ENCODE measurements at regions not wholly inside any gene's neighbourhood (a gene's known extent, or its start where the extent isn't known, plus 50 kb on each side); places are given as distances from the start of the nearest gene placed in this dataset.

- TF ChIP-seq CTCF (IDR thresholded peaks at IDR 0.05; ENCODE audit: low read depth, low read length, poor library complexity, severe bottlenecking) (no peak), EZH2phosphoT487 (IDR thresholded peaks at IDR 0.05; ENCODE audit: borderline replicate concordance, low read length) (no peak)
Observed at GRCh38 chr7:125511310-125511709, 581.7 kb upstream of the POT1 start.

All from DOHH2 (cell line).